OCI-LY3 (cell line): ENCODE measurements at regions not wholly inside any gene's neighbourhood (a gene's known extent, or its start where the extent isn't known, plus 50 kb on each side); places are given as distances from the start of the nearest gene placed in this dataset.

Experiments
- EZH2phosphoT487 ChIP-seq: fragments of 200-600 bp; shearing (Covaris generic); IDR thresholded peaks from 2 replicates; pipeline ENCODE4 v1.6.1; 2018; ENCODE audit warnings: antibody characterized with exemption, mixed run types, low read depth
- TF ChIP-seq, protein P1 (sequence below): fragments of 200-600, 300-600 bp; sonication (generic); IDR thresholded peaks from 2 replicates; pipeline ENCODE4 v1.5.1; 2014; ENCODE audit warnings: antibody characterized with exemption, low read length, low read depth

DNA sequence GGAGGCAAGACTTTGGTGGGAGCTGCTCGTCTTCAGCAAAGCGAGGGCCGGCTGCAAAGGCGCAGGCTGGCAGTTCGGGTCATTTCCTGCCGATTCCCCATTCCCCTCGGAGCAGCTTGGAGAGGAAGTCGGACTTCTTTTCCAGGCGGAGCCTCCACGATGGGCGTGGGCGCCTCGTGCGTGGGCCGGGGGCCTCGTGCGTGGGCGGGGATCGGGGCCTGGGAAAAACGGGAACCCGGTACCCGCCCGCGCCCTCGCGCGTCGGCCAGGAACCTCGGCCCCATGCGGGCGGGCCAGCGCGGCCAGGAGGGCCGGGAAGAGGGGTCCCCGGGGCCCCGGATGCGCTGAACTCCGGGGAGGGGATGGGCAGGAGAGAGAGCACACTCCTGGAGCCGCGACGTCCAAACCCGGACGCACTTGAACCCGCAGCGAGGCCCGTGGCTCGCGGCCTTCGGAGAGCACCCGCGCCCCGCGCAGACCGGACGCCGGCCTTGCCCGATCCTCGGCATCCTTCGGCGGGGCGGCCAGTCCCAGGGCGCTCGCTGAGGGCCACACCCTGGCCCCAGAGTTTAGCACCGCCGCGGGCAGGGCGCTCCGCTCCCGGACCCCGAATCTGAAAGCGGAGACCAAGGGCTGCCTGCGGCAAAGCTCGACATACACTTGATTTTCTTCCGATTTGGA, 368.4 kb downstream of the MTX2 start:
- TF ChIP-seq, protein P1, sequence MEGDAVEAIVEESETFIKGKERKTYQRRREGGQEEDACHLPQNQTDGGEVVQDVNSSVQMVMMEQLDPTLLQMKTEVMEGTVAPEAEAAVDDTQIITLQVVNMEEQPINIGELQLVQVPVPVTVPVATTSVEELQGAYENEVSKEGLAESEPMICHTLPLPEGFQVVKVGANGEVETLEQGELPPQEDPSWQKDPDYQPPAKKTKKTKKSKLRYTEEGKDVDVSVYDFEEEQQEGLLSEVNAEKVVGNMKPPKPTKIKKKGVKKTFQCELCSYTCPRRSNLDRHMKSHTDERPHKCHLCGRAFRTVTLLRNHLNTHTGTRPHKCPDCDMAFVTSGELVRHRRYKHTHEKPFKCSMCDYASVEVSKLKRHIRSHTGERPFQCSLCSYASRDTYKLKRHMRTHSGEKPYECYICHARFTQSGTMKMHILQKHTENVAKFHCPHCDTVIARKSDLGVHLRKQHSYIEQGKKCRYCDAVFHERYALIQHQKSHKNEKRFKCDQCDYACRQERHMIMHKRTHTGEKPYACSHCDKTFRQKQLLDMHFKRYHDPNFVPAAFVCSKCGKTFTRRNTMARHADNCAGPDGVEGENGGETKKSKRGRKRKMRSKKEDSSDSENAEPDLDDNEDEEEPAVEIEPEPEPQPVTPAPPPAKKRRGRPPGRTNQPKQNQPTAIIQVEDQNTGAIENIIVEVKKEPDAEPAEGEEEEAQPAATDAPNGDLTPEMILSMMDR = no peak
- TF ChIP-seq EZH2phosphoT487 = no peak
